Rectal smooth muscle tissue (tissue), 1 donor: ENCODE measurements at regions not wholly inside any gene's neighbourhood (a gene's known extent, or its start where the extent isn't known, plus 50 kb on each side); places are given as distances from the start of the nearest gene placed in this dataset.

Experiments used
- H3K27ac ChIP-seq: one replicate; pipeline ENCODE4 v1.7.0; 2013; ENCODE audit warnings: low read depth, low read length, inconsistent platforms
- H3K27me3 ChIP-seq: one replicate; pipeline ENCODE4 v1.7.0; 2013; ENCODE audit warnings: low read length; ENCODE audit not compliant: control insufficient read depth, insufficient read depth
- H3K36me3 ChIP-seq: one replicate; pipeline ENCODE4 v1.7.0; 2013; ENCODE audit warnings: low read length; ENCODE audit not compliant: control insufficient read depth, insufficient read depth
- H3K4me1 ChIP-seq: one replicate; pipeline ENCODE4 v1.7.0; 2013; ENCODE audit warnings: low read length; ENCODE audit not compliant: control insufficient read depth, insufficient read depth
- H3K4me3 ChIP-seq: one replicate; pipeline ENCODE4 v1.7.0; 2013; ENCODE audit warnings: low read length
- H3K9ac ChIP-seq: one replicate; pipeline ENCODE4 v1.7.0; 2013; ENCODE audit warnings: low read length

GRCh38 chr7:52287698-52288097, 747.7 kb upstream of the POM121L12 start:
- H3K27me3 ChIP-seq, result no peaks in the 10 kb centered on the region
- H3K4me3 ChIP-seq, result no peak overlapping the region
- no peak overlapping the region for H3K27ac ChIP-seq
- no peak overlapping the region for H3K9ac ChIP-seq
- no peaks in the 10 kb centered on the region for H3K36me3 ChIP-seq
- H3K4me1 ChIP-seq, result no peaks in the 10 kb centered on the region

GRCh38 chr7:52285689-52286088, 749.7 kb upstream of the POM121L12 start:
- Histone ChIP-seq H3K27ac (no peak overlapping the region), H3K4me3 (no peak overlapping the region), H3K9ac (no peak overlapping the region), H3K27me3 (no peaks in the 10 kb centered on the region), H3K36me3 (no peaks in the 10 kb centered on the region), H3K4me1 (no peaks in the 10 kb centered on the region)

- Histone ChIP-seq H3K27me3 (no peaks in the 10 kb centered on the region), H3K4me3 (no peak overlapping the region), H3K27ac (no peak overlapping the region), H3K9ac (no peak overlapping the region), H3K36me3 (no peaks in the 10 kb centered on the region), H3K4me1 (no peaks in the 10 kb centered on the region)
These were observed 752.1 kb upstream of the POM121L12 start for GRCh38 chr7:52283335-52283734.

- H3K4me3 ChIP-seq, result no peak overlapping the region
- no peaks in the 10 kb centered on the region for H3K36me3 ChIP-seq
- H3K27me3 ChIP-seq, result no peaks in the 10 kb centered on the region
- no peak overlapping the region for H3K27ac ChIP-seq
- no peak overlapping the region for H3K9ac ChIP-seq
- H3K4me1 ChIP-seq, result no peaks in the 10 kb centered on the region
These were observed 761.5 kb upstream of the POM121L12 start for GRCh38 chr7:52273685-52274610.

- H3K27me3 ChIP-seq, result no peaks in the 10 kb centered on the region
- H3K4me3 ChIP-seq, result no peak overlapping the region
- H3K4me1 ChIP-seq, result no peaks in the 10 kb centered on the region
- H3K36me3 ChIP-seq, result no peaks in the 10 kb centered on the region
- no peak overlapping the region for H3K27ac ChIP-seq
- no peak overlapping the region for H3K9ac ChIP-seq
These were observed 763.7 kb upstream of the POM121L12 start for GRCh38 chr7:52271703-52272102.

- no peaks in the 10 kb centered on the region for H3K27me3 ChIP-seq
- H3K4me1 ChIP-seq, result no peaks in the 10 kb centered on the region
- H3K36me3 ChIP-seq, result no peaks in the 10 kb centered on the region
- H3K4me3 ChIP-seq, result no peak overlapping the region
- H3K27ac ChIP-seq, result no peak overlapping the region
- no peak overlapping the region for H3K9ac ChIP-seq
These were observed 765.1 kb upstream of the POM121L12 start for GRCh38 chr7:52270301-52270700.

- no peaks in the 10 kb centered on the region for H3K4me1 ChIP-seq
- H3K27ac ChIP-seq, result no peak overlapping the region
- no peak overlapping the region for H3K9ac ChIP-seq
- no peaks in the 10 kb centered on the region for H3K27me3 ChIP-seq
- H3K4me3 ChIP-seq, result no peak overlapping the region
- no peaks in the 10 kb centered on the region for H3K36me3 ChIP-seq
These were observed 765.8 kb upstream of the POM121L12 start for GRCh38 chr7:52269669-52270068.

- Histone ChIP-seq H3K36me3 (no peaks in the 10 kb centered on the region), H3K27me3 (no peaks in the 10 kb centered on the region), H3K4me3 (no peak overlapping the region), H3K4me1 (no peaks in the 10 kb centered on the region), H3K9ac (no peak overlapping the region), H3K27ac (no peak overlapping the region)
These were observed 774.4 kb upstream of the POM121L12 start for GRCh38 chr7:52261057-52261456.

GRCh38 chr7:52260046-52260665, 775.3 kb upstream of the POM121L12 start:
- Histone ChIP-seq H3K36me3 (no peaks in the 10 kb centered on the region), H3K27me3 (no peaks in the 10 kb centered on the region), H3K9ac (no peak overlapping the region), H3K27ac (no peak overlapping the region), H3K4me1 (no peaks in the 10 kb centered on the region), H3K4me3 (no peak overlapping the region)

- Histone ChIP-seq H3K4me1 (no peaks in the 10 kb centered on the region), H3K9ac (no peak overlapping the region), H3K36me3 (no peaks in the 10 kb centered on the region), H3K4me3 (no peak overlapping the region), H3K27ac (no peak overlapping the region), H3K27me3 (no peaks in the 10 kb centered on the region)
These were observed 777.5 kb upstream of the POM121L12 start for GRCh38 chr7:52257890-52258289.

- Histone ChIP-seq H3K27ac (no peak overlapping the region), H3K9ac (no peak overlapping the region), H3K27me3 (no peaks in the 10 kb centered on the region), H3K4me3 (no peak overlapping the region), H3K4me1 (no peaks in the 10 kb centered on the region), H3K36me3 (no peaks in the 10 kb centered on the region)
These were observed 780.9 kb upstream of the POM121L12 start for GRCh38 chr7:52254396-52255010.

GRCh38 chr7:52253953-52254352, 781.5 kb upstream of the POM121L12 start:
- Histone ChIP-seq H3K4me1 (no peaks in the 10 kb centered on the region), H3K27ac (no peak overlapping the region), H3K4me3 (no peak overlapping the region), H3K27me3 (no peaks in the 10 kb centered on the region), H3K9ac (no peak overlapping the region), H3K36me3 (no peaks in the 10 kb centered on the region)
